ENCODE measurements at regions not wholly inside any gene's neighbourhood (a gene's known extent, or its start where the extent isn't known, plus 50 kb on each side); places are given as distances from the start of the nearest gene placed in this dataset.
"Not testable (repeated sequence)": the region's sequence is repeated elsewhere in the genome, so short reads cannot be mapped to it uniquely, and the experiment has no call there.

DNA sequence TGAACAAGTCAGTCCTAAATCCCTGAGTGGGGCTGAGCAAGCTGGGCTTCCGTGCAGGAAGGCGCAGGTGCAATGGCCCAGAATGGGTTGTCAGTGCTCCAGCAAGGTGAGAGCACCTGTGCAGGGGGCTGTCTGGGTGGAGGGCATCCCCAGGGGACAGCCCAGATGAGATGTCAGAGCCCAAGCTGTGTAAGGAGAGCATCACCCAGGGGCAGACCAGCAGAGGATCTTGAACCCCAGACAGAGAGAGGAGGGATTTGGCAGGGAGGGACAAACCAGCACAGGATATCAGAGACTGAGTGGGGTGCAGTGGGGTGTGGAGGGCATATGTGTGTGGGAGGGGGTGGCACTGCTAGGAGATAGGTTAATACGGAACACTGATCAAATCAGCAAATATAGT lies 114.9 kb upstream of the TMEM45B start:
- DNase-seq, result no peak

DNA sequence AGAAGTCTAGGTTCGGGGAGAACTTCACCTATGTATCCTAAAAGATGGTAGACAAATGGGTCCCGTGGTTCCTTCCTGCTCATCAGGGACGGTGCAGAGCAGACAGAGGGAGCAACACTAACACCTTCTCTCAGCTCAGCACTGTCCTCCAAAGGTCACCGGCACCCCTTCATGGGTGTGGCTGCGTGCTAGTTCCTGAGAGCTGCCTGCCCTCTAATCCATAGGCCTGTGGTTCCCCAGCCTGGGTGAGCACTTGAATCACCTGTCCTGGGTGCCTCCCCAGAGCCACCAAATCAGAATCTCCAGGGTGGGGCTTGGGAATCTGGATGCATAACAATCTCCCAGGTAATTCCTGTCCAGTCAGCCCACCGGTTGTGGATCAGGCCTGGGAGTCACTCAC lies 113.9 kb upstream of the TMEM45B start:
- no peak for DNase-seq

DNA sequence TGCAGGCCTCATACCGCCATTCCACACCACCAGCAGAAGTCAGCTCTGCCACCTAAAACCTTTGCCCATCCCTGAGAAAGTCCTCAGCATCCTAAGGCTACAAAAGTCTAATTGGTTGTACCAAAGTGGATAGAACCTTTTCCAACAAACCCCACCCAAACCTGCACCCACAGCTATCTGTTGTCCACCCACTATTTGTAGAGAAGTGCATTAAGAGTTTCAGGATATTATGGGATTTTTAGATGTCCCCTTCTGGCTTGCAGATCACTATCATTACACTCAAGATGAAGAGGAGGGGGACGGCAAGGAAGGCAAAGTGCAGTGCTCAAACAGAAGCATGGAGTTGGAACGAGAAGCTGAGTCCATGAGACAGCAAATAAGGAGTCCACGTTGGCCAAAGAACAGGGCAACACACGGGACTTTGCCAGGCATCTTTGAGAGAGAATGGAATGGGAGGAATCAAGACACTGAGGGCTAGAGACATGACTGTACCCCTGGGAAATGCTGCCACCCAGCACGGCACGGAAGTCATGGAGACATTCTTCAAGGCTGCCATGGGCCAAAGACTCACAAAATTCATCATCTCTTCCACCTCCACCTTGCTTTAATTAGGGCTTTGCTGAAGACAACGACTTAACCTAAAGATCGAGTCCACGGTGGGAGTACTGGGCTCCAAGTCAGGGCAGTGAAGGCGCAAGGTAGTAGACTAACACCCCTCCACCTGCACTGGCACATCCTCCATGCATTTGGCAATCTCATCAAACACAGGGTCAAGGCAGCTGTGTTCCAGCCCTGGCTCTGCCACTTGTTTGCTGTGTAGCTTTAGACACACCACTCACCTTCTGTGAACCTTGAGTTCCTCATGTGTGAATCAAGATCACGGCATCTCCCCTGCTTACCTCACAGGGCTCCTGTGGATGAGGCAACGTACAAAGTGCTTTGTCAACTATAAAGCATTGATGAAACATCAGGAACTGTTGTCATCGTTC lies 112.9 kb upstream of the TMEM45B start:
- no peak for DNase-seq

DNA sequence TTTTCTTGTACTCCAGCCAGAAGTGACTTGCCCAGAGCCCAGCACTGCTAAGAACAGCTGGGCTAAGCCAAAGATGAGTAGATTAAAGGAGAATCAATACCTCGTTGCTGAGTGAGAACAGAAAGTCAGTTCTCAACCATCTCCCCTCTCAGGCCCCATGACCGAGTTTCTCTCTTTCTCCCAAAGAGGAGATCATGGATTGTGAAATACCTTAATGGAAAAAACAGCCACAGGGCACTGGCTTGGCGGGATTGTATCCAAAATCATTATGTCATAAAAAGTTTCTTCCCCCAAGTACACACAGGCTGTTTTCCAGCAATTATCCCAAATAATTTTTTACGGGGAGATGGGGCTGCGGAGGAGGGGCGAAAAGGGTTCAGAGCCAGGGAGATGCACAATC lies 111.8 kb upstream of the TMEM45B start:
- no peak for DNase-seq

DNA sequence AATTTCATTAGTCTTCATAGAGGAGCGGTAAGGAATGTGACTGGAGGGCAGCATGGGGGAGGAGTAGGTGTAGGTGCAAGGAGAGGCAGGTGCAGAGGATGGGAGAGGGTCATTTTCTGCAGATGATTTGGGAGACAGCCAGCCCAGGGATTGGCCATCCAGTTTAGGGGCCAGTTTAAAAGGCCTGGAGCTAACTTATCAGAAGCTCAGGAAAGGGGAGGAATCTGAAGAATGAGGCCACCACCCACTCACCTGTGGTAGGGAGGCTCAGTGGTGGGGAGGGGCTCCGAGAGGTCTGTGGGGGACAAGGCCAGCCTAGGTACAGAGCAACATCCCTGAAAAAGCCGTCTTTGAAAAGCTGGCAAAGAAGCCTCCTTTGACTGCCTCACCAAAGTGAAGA lies 110.8 kb upstream of the TMEM45B start:
- DNase-seq, result no peak

DNA sequence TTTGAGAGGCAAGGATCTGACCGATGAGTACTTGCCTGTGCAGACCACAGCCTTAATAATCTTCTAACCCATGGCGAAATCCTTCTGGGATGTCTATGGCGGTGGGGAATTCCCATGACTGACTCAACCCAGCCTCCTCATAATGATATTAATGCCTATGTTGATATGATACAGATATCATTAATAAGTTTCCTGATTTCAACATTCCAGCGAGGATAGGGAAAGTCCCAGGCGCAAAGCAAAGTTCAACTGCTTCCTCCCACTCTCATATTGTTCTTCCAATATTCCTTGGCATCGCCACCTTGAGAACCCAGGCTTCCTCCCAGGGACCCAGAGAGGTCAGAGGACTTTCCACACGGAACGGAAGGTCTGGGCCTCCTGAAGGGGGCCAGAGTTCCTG lies 110.3 kb upstream of the TMEM45B start:
- DNase-seq, result no peak

DNA sequence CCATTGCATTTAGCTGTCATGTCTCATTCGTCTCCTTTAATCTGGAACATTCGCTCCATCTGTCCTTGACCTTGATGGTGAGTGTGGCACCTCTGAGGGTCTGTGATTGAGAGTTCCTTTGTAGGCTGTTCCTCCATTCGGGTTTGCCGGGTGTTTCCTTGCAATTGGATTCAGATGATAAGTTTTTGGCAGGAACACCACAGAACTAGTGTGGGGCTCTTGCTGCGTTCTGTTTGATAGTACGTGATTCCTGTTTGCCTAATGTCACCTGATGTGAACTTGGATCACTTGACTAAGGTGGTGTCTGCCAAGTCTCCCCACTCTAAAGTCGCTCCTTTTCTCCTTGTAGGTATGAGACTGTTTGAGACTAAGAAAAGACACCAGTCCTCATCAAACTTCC lies 109.7 kb upstream of the TMEM45B start:
- no peak for DNase-seq

DNA sequence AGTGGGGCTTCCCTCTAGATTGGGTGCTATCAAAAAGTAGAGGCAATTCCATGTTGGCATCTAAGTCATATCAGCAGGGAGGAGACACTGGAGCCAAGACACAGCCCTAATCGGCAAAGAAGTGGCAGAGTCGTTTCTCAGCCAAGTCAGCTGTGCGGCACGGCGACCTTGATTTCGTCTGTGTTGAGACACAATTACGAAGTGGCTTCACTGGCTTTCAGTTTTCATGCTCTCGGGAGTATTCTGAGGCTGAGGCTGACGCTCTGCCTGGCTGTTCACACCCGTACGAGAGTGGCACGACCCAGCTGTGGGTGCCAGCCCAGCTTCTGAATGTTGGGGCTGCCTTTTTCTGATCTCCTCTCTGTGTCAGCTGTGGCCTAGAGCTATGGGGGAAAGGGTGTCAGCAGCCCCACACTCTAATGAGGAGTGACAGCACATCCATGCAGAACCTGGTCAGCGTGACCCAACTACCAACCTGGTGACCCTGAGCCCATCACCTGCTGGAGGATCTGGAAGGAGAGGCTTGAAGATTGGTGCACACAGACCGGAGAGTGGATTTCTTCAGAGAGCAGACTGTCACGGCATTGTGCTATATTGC lies 105.7 kb upstream of the TMEM45B start:
- no peak for DNase-seq

DNA sequence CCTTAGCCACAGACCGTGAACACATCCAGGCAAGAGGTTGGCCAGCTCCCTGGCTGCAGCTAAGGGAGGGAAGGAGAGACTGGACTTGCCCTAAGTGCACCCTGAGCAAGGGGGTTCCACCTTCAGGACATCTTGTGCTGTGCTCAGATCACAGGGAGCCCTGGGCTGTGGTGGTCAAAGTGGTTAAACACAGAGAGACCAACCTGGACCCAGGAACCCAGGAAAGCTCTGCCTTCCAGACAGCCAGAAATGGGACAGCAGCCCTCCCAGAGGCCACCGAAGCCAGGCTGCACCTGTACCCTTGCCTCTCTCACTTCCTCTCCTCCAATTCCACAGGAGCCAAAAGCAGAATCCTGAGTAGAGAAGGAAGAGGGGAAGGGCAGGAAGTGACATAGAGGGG lies 105.2 kb upstream of the TMEM45B start:
- no peak for DNase-seq

DNA sequence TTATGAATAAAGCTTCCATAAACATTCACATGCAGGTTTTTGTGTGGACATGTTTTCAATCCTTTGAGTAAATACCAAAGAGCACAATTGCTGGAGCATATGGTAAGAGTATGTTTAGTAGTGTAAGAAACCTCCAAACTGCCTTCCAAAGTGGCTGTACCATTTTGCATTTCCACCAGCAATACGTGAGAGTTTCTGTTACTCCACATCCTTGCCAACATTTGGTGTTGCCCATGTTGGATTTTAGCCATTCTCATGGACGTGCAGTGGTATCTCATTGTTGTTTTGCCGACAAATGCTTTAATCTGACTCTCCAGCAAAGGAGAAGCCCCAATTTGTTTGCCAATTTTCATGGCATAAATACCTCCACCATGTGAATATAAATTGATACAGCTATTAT lies 103.9 kb upstream of the TMEM45B start:
- no peak for DNase-seq

DNA sequence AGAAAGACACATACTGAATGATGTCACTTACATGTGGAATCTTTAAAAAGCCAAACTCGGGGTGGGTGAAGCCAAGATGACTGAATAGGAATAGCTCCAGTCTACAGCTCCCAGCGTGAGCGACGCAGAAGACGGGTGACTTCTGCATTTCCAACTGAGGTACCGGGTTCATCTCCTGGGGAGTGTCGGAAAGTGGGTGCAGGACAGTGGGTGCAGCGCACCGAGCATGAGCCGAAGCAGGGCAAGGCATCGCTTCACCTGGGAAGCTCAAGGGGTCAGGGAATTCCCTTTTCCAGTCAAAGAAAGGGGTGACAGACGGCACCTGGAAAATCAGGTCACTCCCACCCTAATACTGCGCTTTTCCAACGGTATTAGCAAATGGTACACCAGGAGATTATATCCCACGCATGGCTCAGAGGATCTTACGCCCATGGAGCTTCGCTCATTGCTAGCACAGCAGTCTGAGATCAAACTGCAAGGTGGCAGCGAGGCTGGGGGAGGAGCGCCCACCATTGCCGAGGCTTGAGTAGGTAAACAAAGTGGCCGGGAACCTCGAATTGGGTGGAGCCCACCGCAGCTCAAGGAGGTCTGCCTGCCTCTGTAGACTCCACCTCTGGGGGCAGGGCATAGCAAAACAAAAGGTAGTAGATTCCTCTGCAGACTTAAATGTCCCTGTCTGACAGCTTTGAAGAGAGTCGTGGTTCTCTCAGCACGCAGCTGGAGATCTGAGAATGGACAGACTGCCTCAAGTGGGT lies 103.0 kb upstream of the TMEM45B start:
- DNase-seq, result not testable (repeated sequence)

DNA sequence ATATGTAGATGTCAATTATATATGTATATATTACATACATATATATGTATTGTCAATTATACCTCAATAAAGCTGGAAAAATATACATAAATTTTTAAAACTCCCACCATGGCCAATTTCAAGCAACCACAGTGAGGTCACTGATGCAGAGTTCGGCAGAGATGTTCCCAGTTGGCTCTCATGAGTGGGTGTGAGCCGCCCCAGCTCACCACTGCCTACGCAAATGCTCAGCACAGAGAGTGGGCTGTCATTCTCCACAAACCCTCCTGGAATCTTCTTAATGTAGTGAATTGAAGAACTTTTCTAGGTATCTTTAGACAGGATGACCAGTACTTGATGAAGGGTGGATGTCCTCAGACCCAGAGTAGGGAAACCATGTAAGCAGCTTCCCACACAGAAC lies 96.6 kb upstream of the TMEM45B start:
- no peak for DNase-seq

DNA sequence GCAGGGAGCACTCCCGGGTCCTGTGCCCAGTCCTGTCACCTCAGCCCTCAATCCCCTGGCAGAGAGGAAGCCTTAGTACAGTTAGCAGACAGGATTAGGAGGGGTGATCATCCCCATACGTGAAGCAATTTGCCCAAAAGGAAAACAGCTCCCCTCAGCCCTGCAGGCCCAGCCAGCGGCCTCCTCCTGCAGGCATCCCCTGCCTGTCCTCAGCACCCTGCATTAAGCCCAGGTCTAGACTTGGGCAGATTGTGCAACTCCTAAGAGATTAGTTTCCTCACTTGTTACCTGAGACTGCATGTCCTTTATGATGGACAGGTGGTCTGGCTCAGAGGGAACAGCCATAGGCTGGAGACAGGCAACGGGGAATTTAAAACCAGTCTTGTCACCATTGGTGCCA lies 95.5 kb upstream of the TMEM45B start:
- no peak for DNase-seq

DNA sequence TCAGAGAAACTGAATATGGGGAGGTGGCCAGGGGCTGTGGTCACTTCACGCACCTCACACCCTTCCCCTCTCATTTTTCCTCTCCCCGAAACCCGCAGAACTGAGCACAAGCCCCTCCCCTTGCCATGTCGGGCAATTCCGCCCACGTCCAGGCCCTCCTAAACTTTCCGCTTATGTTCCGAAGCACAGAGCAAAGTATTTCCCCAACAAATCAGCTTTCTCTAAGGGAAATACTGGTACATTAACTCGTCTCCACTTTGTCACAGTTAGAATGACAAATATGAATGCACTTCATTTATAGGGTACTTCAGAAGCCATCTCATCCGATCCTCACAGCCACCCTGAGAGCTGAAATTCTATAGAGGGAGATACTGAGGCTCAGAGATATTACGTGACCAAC lies 94.7 kb upstream of the TMEM45B start:
- DNase-seq, result no peak

DNA sequence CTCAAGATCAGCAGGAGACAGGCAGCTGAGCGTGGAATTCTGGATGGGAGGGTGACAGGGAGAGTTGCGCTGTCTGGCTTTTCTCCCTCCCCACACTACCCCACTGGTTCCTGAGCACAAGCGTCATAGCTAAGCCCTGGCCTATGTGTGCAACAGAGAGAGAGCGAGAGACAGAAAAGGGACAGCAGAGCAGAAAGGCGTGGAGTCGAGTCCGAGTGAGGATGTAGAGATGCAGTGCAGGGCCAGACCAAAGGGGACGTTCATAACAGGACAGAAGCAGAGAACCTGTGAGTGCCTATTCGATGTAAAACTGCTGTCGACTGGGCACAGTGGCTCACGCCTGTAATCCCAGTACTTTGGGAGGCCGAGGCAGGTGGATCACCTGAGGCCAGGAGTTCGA lies 94.0 kb upstream of the TMEM45B start:
- DNase-seq, result no peak

DNA sequence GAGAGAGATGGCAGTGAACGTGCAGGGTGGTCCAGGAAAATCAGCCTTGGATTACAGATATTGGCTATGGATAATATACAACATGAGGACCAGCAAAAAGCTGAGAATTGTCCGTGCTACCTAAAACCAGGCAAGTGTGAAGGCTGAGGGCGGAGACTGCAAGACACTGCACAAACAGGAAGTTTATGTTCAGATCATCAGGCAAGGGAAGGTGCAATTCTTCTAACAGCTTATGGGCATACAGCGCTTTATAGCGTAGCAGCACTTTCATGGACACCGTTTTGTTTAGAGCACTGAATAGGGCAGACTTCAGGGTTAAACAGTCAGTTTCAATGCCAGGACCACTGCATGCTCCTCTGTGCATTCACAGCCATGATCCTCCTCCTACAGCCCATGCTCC lies 93.1 kb upstream of the TMEM45B start:
- no peak for DNase-seq

DNA sequence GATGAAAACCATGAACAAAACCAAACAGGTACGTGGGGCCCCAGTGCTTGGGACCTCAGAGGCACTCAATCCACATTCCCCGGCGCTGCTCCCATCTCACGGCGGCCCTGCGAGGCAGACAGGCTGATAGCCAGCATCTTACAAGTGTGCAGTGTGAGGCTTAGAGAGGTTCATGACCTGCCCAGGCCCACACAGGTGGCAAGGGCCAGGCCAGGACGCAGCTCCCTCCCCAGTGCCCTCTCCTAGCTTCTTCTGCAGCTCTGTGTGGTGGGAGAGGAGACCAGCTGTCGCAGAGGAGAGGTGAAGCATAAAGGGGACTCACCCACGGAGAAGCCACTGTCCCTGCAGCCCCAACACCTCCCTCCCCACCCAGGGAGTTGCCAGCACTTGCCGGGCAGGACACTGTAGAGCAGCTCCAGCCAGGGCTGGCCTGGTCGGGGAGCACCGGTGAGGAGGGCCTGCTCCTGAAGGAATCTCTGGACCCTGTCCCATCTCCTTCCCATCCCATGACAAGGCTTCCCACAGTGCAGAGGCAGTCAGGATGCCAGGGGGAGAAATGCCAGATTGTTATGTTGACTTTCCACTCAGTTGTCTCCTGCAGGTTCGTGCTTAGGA lies 92.4 kb upstream of the TMEM45B start:
- no peak for DNase-seq

DNA sequence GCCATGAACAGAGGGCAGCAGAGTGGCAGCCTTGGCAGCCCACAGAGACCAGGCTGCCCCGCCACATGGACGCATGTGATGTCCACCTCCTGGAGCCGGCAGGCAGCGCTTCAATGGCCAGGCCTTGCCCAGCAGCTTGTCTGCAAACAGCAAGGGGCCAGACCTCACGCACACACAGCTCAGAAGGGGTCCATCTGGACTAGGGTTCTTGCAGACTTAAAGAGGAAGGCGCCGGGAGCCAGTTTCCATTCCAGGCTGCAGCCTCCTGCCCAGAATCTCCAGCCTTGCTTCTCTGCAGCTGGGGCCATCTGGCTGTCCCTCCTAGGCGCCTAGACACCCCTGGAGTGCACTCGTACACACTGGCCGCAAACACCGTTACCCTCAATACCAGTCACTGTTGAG lies 91.9 kb upstream of the TMEM45B start:
- DNase-seq, result no peak

DNA sequence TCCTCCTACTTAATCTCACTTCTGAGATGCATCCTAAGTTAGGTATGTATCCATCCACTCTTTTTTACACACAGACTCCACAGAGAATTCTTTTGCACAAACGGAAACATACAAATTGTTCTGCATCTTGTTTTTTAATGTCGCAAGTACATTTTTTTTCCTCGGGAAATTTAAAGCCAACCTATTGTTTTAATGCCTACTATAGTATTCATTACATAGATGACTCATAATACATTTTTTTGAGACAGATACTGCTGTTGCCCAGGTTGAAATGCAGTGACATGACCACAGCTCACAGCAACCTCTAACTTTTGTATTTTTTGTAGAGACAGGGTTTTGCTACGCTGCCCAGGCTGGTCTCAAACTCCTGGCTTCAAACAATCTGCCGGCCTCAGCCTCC lies 90.8 kb upstream of the TMEM45B start:
- DNase-seq, result no peak

DNA sequence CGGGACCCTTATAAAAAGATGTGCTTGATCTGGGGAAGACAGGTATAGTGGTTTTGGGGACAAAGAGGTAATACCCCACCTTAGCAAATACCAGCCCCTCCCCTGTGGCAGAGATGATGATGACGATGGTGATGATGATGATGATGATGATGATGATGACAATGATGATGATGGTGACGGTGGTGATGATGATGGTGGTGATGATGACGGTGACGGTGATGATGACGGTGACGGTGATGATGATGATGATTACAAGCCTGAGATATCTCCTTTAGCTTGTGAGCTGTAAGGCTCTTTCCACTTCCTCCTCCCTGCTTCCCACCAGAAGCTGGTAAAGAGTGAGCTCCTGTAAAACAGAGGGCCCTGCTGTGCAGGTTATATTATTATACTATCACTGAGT lies 89.5 kb upstream of the TMEM45B start:
- DNase-seq, result no peak

DNA sequence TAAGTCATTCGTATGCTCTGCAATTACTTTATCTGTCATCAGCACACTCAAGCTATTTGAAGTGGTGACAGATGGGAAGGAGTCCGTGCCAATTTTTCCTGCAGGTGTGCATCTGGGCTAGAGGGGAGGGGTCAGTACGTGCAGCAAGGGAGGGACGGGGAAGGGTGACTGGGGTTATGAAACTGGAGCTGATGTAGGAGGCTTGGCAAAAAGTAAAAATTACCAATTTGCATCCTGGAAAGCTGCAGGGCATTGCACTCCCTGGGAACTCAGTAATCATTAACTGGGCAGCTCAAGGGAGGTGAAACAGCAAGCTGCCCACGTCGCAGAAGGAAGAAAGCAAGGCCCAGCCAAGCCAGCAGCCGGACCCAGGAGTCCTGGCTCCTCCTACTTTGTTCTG lies 87.1 kb upstream of the TMEM45B start:
- DNase-seq, result no peak

DNA sequence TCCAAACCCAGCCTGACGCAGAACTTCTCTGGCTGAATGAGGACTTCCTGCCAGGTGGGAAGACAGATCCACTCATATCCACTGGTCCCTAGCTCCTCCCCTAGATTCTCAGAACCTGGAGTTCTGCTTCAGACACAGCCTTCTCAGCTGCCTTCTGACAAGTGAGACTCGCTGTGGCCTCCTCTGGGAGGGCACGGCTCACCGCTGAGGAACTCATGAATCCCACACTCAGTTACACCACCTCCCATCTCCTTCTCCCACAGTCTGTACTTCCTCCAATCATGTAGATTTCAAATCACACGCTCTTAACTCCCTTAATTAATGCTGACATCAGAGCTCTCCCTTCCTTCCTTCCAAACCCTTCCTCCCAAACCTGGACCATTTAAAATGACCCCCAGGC lies 86.4 kb upstream of the TMEM45B start:
- no peak for DNase-seq

DNA sequence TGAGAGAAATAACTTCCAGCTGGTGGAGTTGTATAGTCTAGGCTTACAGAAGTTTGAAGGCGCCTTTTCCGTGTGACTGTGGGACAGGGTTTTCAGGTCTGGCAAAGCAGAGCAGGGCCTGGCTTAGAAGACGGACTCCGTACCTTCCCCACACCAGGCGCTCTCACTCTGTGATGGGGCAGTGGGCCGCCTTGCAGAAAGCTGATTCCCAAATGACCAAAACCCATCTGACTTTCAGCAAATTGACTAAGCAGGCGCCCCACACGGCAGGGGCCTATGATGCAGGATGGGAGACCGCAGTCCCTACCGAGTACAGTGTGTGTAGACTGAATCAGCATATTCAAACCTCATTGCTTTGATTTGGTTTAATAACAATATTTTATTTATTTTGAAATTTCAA lies 85.8 kb upstream of the TMEM45B start:
- DNase-seq, result no peak

Data from effector CD8-positive, alpha-beta T cell (primary cell).